Astrocyte of the cerebellum (primary cell): ENCODE measurements at regions not wholly inside any gene's neighbourhood (a gene's known extent, or its start where the extent isn't known, plus 50 kb on each side); places are given as distances from the start of the nearest gene placed in this dataset.

Experiments
- DNase-seq: peaks from one replicate; pipeline ENCODE4 v3.0.0-alpha.2; 2011; ENCODE audit warnings: low read depth
- H3K4me3 ChIP-seq: 2 replicates; pipeline ENCODE4 v1.5.1; 2011; ENCODE audit warnings: mild to moderate bottlenecking, low read depth, low read length, moderate library complexity
- CTCF ChIP-seq: IDR thresholded peaks from 2 replicates; pipeline ENCODE4 v1.5.1; 2012; ENCODE audit warnings: low read length, low read depth, moderate library complexity, mild to moderate bottlenecking; ENCODE audit errors: missing control alignments
- in situ Hi-C: cut with HindIII; loops from 2 replicates; pipeline ENCODE4 v1.10.0; 2017; ENCODE audit warnings: low sequenced_read_pairs

GRCh38 chr1:185515696-185516095 is 198.7 kb upstream of the IVNS1ABP start:
- in situ Hi-C loops, result no loop called here
- TF ChIP-seq CTCF, result no peak
- DNase-seq, result no peak
- no peak overlapping the region for H3K4me3 ChIP-seq

- no peak for DNase-seq
- no peak for TF ChIP-seq CTCF
- in situ Hi-C loops, result no loop called here
- no peak overlapping the region for H3K4me3 ChIP-seq
Measured at GRCh38 chr1:185514311-185514710, 197.3 kb upstream of the IVNS1ABP start.

- no peak overlapping the region for H3K4me3 ChIP-seq
- DNase-seq, result no peak
- in situ Hi-C loops, result no loop called here
- no peak for TF ChIP-seq CTCF
Measured at GRCh38 chr1:185512442-185512841, 195.4 kb upstream of the IVNS1ABP start.

GRCh38 chr1:185501099-185501498 is 184.1 kb upstream of the IVNS1ABP start:
- in situ Hi-C loops, result no loop called here
- no peak for DNase-seq
- H3K4me3 ChIP-seq, result no peak overlapping the region
- no peak for TF ChIP-seq CTCF

GRCh38 chr1:185500001-185500626 is 183.1 kb upstream of the IVNS1ABP start:
- in situ Hi-C loops, result no loop called here
- DNase-seq, result peak; percentile 97
- TF ChIP-seq CTCF, result no peak
- no peak overlapping the region for H3K4me3 ChIP-seq

GRCh38 chr1:185498207-185498606 is 181.2 kb upstream of the IVNS1ABP start:
- DNase-seq, result no peak
- TF ChIP-seq CTCF, result no peak
- in situ Hi-C loops, result loop anchor here (10.0 kb wide), 1 partner anchor 57 kb away; no protein-coding TSS in a partner anchor
- no peak overlapping the region for H3K4me3 ChIP-seq
